HEK293T (cell line): ENCODE measurements at regions not wholly inside any gene's neighbourhood (a gene's known extent, or its start where the extent isn't known, plus 50 kb on each side); places are given as distances from the start of the nearest gene placed in this dataset.

Source experiments
- CTCF ChIA-PET: fragments of 350-600 bp; formaldehyde crosslinking; extraction: SDS; loops from one replicate; lab custom pipeline; 2021; ENCODE audit warnings: antibody characterized with exemption, inconsistent platforms; lab: Yijun Ruan, JAX
- POLR2A ChIA-PET: fragments of 350-600 bp; formaldehyde crosslinking; extraction: SDS; loops from one replicate; lab custom pipeline; 2020; ENCODE audit warnings: antibody characterized with exemption, inconsistent platforms; lab: Yijun Ruan, JAX
- DNase-seq: peaks from one replicate; pipeline ENCODE4 v3.0.0; 2012; ENCODE audit warnings: mixed read lengths; ENCODE audit errors: extremely low spot score
- ARNT ChIP-seq: fragments of 450-650 bp; IDR thresholded peaks from 2 replicates; pipeline ENCODE4 v1.6.1; 2017; ENCODE audit warnings: mild to moderate bottlenecking
- BHLHE40 ChIP-seq: fragments of 450-650 bp; IDR thresholded peaks from 2 replicates; pipeline ENCODE4 v1.6.1; 2016; ENCODE audit warnings: mild to moderate bottlenecking, moderate library complexity, borderline replicate concordance
- CTBP1 ChIP-seq: fragments of 450-650 bp; IDR thresholded peaks from 2 replicates; pipeline ENCODE4 v1.6.1; 2016; ENCODE audit warnings: borderline replicate concordance
- ELF4 ChIP-seq: fragments of 450-650 bp; IDR thresholded peaks from 2 replicates; pipeline ENCODE4 v1.6.1; 2017; ENCODE audit warnings: antibody characterized with exemption
- FOXA1 ChIP-seq: fragments of 450-650 bp; IDR thresholded peaks from 2 replicates; pipeline ENCODE4 v1.6.1; 2016; ENCODE audit warnings: mild to moderate bottlenecking
- FOXK2 ChIP-seq: fragments of 450-650 bp; IDR thresholded peaks from 2 replicates; pipeline ENCODE4 v1.6.1; 2016; ENCODE audit warnings: mild to moderate bottlenecking
- FOXM1 ChIP-seq: fragments of 450-650 bp; IDR thresholded peaks from 2 replicates; pipeline ENCODE4 v1.6.1; 2017; ENCODE audit warnings: mild to moderate bottlenecking, borderline replicate concordance
- HDGF ChIP-seq: fragments of 450-650 bp; IDR thresholded peaks from 2 replicates; pipeline ENCODE4 v1.6.1; 2017; ENCODE audit warnings: antibody characterized with exemption, borderline replicate concordance
- L3MBTL2 ChIP-seq: fragments of 450-650 bp; conservative IDR thresholded peaks from 2 replicates; pipeline ENCODE4 v1.6.1; 2016; ENCODE audit warnings: mild to moderate bottlenecking
- LEF1 ChIP-seq: fragments of 450-650 bp; IDR thresholded peaks from 2 replicates; pipeline ENCODE4 v1.6.1; 2017; ENCODE audit warnings: mild to moderate bottlenecking, borderline replicate concordance
- NFRKB ChIP-seq: fragments of 450-650 bp; IDR thresholded peaks from 2 replicates; pipeline ENCODE4 v1.6.1; 2016; ENCODE audit warnings: mild to moderate bottlenecking, moderate library complexity
- SP1 ChIP-seq: fragments of 450-650 bp; IDR thresholded peaks from 2 replicates; pipeline ENCODE4 v1.6.1; 2017
- SUZ12 ChIP-seq: fragments of 450-650 bp; IDR thresholded peaks from 2 replicates; pipeline ENCODE4 v1.6.1; 2016; ENCODE audit warnings: mild to moderate bottlenecking
- TARDBP ChIP-seq: fragments of 450-650 bp; IDR thresholded peaks from 2 replicates; pipeline ENCODE4 v1.6.1; 2016
- ZNF384 ChIP-seq: fragments of 450-650 bp; IDR thresholded peaks from 2 replicates; pipeline ENCODE4 v1.6.1; 2016
- TF ChIP-seq, protein P1 (sequence below): fragments of 450-650 bp; IDR thresholded peaks from 2 replicates; pipeline ENCODE4 v1.6.1; 2016

DNA sequence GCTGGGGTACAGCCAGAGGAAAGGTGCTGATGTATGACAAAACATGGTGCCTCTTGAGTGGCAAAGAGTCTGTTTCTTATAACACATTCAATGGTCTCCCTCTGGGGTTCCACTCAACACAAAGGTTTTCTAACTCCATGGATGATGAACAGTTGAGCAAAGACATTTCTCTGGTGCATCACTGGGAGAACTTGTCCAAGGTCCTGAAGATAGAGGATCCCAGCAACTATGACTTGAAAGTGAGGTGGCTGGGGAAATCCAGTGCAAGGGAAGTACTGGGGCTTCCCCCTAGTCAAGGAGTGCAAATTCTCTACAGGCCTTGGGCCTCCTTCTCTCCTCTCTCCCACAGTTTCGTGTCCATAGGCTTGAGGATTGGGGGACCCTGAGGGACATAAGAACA, 431.1 kb downstream of the WDR72 start:
- TF ChIP-seq LEF1 (no peak), ARNT (no peak), CTBP1 (no peak), NFRKB (no peak), TARDBP (no peak), ELF4 (no peak), ZNF384 (no peak), FOXM1 (no peak), SUZ12 (no peak), FOXA1 (no peak), SP1 (no peak), L3MBTL2 (no peak)
- TF ChIP-seq, protein P1, sequence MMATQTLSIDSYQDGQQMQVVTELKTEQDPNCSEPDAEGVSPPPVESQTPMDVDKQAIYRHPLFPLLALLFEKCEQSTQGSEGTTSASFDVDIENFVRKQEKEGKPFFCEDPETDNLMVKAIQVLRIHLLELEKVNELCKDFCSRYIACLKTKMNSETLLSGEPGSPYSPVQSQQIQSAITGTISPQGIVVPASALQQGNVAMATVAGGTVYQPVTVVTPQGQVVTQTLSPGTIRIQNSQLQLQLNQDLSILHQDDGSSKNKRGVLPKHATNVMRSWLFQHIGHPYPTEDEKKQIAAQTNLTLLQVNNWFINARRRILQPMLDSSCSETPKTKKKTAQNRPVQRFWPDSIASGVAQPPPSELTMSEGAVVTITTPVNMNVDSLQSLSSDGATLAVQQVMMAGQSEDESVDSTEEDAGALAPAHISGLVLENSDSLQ = no peak
- CTCF ChIA-PET = no interaction called here
- no peak for DNase-seq
- POLR2A ChIA-PET = no interaction called here

DNA sequence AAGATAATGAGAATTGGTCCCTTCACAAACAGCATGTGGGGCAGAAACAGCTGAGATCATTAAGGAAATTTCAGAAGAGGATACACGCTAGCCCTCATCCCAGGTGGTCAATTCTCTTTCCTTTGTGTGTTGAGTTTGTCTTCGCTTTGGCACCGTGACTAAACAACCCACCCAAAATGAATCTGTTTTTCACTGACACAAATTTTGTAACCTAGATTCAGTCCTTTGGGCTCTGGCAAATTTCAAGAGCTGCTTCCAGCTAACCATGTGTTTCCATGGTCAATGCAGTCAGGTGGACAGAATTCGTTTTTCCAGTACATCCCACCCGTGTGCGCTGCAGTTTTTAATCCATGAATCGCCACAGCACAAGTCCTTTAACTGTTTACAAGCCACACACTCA, 435.4 kb downstream of the WDR72 start:
- ChIA-PET POLR2A (no interaction called here), CTCF (no interaction called here)
- TF ChIP-seq HDGF (no peak), FOXK2 (no peak), FOXA1 (no peak), NFRKB (no peak), L3MBTL2 (no peak), FOXM1 (no peak), BHLHE40 (no peak), ZNF384 (no peak), SUZ12 (no peak), TARDBP (no peak)
- TF ChIP-seq, protein P1 = no peak
- DNase-seq = no peak

DNA sequence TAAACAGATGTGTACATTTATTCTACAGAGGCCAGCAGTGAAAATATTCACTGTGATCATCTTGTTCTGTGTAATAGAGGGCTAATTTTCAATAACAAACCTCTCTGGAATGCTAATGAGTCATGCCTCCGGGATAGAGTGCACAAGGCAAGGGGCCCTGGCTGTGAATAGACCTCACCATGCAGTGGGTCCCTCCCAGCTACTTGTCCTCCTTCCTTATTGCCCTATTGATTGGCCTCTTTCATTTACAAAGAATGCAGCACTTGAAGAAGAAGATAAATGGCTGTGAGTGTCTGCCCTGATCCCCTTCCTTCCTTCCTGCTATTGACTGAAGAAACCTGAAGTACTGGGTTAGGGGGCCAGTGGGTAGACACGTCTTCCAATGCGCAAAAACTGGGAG, 436.3 kb downstream of the WDR72 start:
- ChIA-PET POLR2A (no interaction called here), CTCF (no interaction called here)
- TF ChIP-seq ARNT (no peak), SUZ12 (no peak), FOXK2 (no peak), SP1 (no peak), LEF1 (no peak), FOXM1 (no peak)
- DNase-seq = no peak

DNA sequence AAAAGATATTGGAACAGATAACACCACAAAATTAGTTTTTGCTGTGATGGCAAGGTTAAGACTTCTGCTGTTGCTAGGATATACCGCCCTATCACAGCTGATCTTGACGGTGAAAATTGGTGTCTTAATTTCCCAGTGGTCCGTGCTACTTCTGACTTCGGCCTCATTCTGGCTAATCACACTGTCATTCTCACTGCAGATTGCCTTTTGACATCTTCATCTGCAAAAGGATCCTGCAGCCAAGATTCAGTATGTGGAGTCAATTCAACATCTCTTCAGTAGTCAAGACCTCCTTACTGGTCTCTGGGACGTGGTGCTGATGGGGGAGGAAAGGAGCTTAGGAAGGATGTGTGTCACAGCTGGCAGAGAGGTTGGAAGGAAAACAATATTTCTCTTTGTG, 438.6 kb downstream of the WDR72 start:
- TF ChIP-seq FOXA1 (no peak), CTBP1 (no peak), FOXK2 (no peak), ELF4 (no peak), LEF1 (no peak), ARNT (no peak), L3MBTL2 (no peak), FOXM1 (no peak), HDGF (no peak), SUZ12 (no peak), NFRKB (no peak), ZNF384 (no peak), SP1 (no peak), TARDBP (no peak), BHLHE40 (no peak)
- TF ChIP-seq, protein P1 = no peak
- no peak for DNase-seq
- ChIA-PET POLR2A (no interaction called here), CTCF (no interaction called here)

DNA sequence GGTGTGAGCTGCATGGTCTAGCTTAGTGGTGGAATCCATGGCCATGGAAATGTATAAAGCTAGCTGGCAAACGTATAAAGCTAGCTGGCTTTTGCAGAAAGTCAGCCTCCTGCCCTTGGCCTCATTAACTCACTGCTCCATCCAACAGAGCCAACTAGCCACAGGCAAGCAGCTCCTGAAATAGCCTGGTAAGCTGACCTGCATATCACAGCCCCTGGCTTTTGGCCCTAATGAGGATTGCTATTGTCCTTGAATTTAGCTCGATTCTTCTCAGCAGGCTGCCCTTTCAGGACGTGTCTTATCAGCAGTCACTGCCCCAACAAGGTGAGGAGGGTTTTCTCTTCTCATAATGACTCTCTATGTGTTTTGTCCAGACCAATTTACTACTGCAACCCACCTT, 446.8 kb downstream of the WDR72 start:
- CTCF ChIA-PET = no interaction called here

DNA sequence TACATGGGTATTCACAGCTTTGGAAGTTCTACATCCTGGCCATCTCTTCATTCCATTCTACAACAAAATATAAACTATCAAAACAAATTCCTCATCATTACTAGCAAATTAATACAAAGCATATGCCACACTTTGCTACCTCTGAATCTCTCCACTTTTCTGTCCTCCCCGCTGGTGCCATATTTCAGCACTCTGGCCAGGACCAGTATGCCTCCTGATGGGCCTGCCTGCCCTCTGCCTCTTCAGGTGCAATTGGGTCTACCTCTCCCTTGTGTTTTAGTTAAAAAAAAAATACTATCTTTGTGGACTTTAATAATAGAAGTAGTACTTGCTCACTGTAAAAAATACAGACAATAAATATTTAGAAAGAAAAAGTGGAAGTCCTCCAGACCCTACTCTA, 448.8 kb downstream of the WDR72 start:
- no peak for TF ChIP-seq ARNT
- TF ChIP-seq ZNF384 = no peak
- no peak for TF ChIP-seq SUZ12
- TF ChIP-seq TARDBP = no peak
- TF ChIP-seq ELF4 = no peak
- TF ChIP-seq BHLHE40 = no peak
- TF ChIP-seq FOXM1 = no peak
- TF ChIP-seq CTBP1 = no peak
- TF ChIP-seq FOXA1 = no peak
- TF ChIP-seq, protein P1 = no peak
- no peak for TF ChIP-seq FOXK2
- TF ChIP-seq LEF1 = no peak
- TF ChIP-seq NFRKB = no peak
- TF ChIP-seq HDGF = no peak
- TF ChIP-seq L3MBTL2 = no peak
- no peak for TF ChIP-seq SP1
- ChIA-PET POLR2A (no interaction called here), CTCF (no interaction called here)

More for the DNA sequence above, 446.8 kb downstream of the WDR72 start:
- POLR2A ChIA-PET = no interaction called here
- no peak for DNase-seq
- TF ChIP-seq NFRKB = no peak
- TF ChIP-seq, protein P1 = no peak
- no peak for TF ChIP-seq BHLHE40
- TF ChIP-seq SP1 = no peak
- TF ChIP-seq CTBP1 = no peak
- no peak for TF ChIP-seq ELF4
- no peak for TF ChIP-seq ZNF384
- TF ChIP-seq FOXK2 = no peak
- TF ChIP-seq LEF1 = no peak

More for the DNA sequence above, 448.8 kb downstream of the WDR72 start:
- no peak for DNase-seq
